ENCODE measurements at regions not wholly inside any gene's neighbourhood (a gene's known extent, or its start where the extent isn't known, plus 50 kb on each side); places are given as distances from the start of the nearest gene placed in this dataset.
"Not testable (repeated sequence)": the region's sequence is repeated elsewhere in the genome, so short reads cannot be mapped to it uniquely, and the experiment has no call there.

- DNase-seq (ENCODE audit: low read depth, low spot score) = no peak
These were observed 129.8 kb downstream of the SEC23A start for GRCh38 chr14:38973083-38973700.

GRCh38 chr14:38972511-38972910 lies 130.5 kb downstream of the SEC23A start:
- DNase-seq (ENCODE audit: low read depth, low spot score) = no peak

- DNase-seq (ENCODE audit: low read depth, low spot score) = no peak
These were observed 131.6 kb downstream of the SEC23A start for GRCh38 chr14:38971258-38971921.

- DNase-seq (ENCODE audit: low read depth, low spot score) = no peak
These were observed 138.4 kb downstream of the SEC23A start for GRCh38 chr14:38964630-38965029.

GRCh38 chr14:38960946-38961531 lies 142.0 kb downstream of the SEC23A start:
- DNase-seq (ENCODE audit: low read depth, low spot score) = no peak

GRCh38 chr14:38959021-38959420 lies 144.0 kb downstream of the SEC23A start:
- DNase-seq (ENCODE audit: low read depth, low spot score) = no peak

GRCh38 chr14:38958589-38958988 lies 144.4 kb downstream of the SEC23A start:
- DNase-seq (ENCODE audit: low read depth, low spot score) = no peak

GRCh38 chr14:38951451-38951850 lies 151.6 kb downstream of the SEC23A start:
- no peak for DNase-seq (ENCODE audit: low read depth, low spot score)

- DNase-seq (ENCODE audit: low read depth, low spot score) = no peak
These were observed 152.4 kb downstream of the SEC23A start for GRCh38 chr14:38950676-38951075.

- DNase-seq (ENCODE audit: low read depth, low spot score) = no peak
These were observed 154.5 kb downstream of the SEC23A start for GRCh38 chr14:38948576-38948975.

- DNase-seq (ENCODE audit: low read depth, low spot score) = no peak
These were observed 154.9 kb downstream of the SEC23A start for GRCh38 chr14:38948171-38948570.

- no peak for DNase-seq (ENCODE audit: low read depth, low spot score)
These were observed 155.7 kb downstream of the SEC23A start for GRCh38 chr14:38947343-38947742.

GRCh38 chr14:38944691-38945090 lies 158.3 kb downstream of the SEC23A start:
- no peak for DNase-seq (ENCODE audit: low read depth, low spot score)

- DNase-seq (ENCODE audit: low read depth, low spot score) = no peak
These were observed 161.5 kb downstream of the SEC23A start for GRCh38 chr14:38941488-38941887.

GRCh38 chr14:38932653-38933000 lies 170.4 kb downstream of the SEC23A start:
- not testable (repeated sequence) for DNase-seq (ENCODE audit: low read depth, low spot score)

- DNase-seq (ENCODE audit: low read depth, low spot score) = no peak
These were observed 170.9 kb downstream of the SEC23A start for GRCh38 chr14:38931969-38932652.

GRCh38 chr14:38930898-38931297 lies 172.1 kb downstream of the SEC23A start:
- DNase-seq (ENCODE audit: low read depth, low spot score) = no peak

GRCh38 chr14:38930022-38930421 lies 173.0 kb downstream of the SEC23A start:
- DNase-seq (ENCODE audit: low read depth, low spot score) = no peak

GRCh38 chr14:38929416-38929815 lies 173.6 kb downstream of the SEC23A start:
- DNase-seq (ENCODE audit: low read depth, low spot score) = no peak

GRCh38 chr14:38921893-38922292 lies 181.1 kb downstream of the SEC23A start:
- not testable (repeated sequence) for DNase-seq (ENCODE audit: low read depth, low spot score)

GRCh38 chr14:38915125-38915524 lies 187.9 kb downstream of the SEC23A start:
- no peak for DNase-seq (ENCODE audit: low read depth, low spot score)

- no peak for DNase-seq (ENCODE audit: low read depth, low spot score)
These were observed 192.9 kb downstream of the SEC23A start for GRCh38 chr14:38910092-38910491.

GRCh38 chr14:38904959-38905358 lies 198.1 kb downstream of the SEC23A start:
- DNase-seq (ENCODE audit: low read depth, low spot score) = no peak
